Natural killer cell (primary cell): ENCODE measurements at regions not wholly inside any gene's neighbourhood (a gene's known extent, or its start where the extent isn't known, plus 50 kb on each side); places are given as distances from the start of the nearest gene placed in this dataset.
"Not testable (repeated sequence)": the region's sequence is repeated elsewhere in the genome, so short reads cannot be mapped to it uniquely, and the experiment has no call there.

Experiments used
- ATAC-seq, 3 donors: fragments of 150-1000 bp in 2 of 3; fragments of 200-7000 bp in 1 of 3; cut with Tn5 transposase; 1 replicate in 1 of 3; 2 replicates in 2 of 3; pipeline ENCODE4 v1.10.0; 2021; ENCODE audit warnings: mild to moderate bottlenecking in 2 of 3, moderate library complexity in 2 of 3
- DNase-seq, 2 donors: peaks; one replicate each; pipeline versions ENCODE4 v3.0.0 to v3.0.0-alpha.2; 2013 to 2021; ENCODE audit warnings: mixed read lengths in 1 of 2
- H3K27ac ChIP-seq: one replicate; pipeline ENCODE4 v1.5.1; 2013; ENCODE audit warnings: mild to moderate bottlenecking, low read length
- H3K27me3 ChIP-seq: one replicate; pipeline ENCODE4 v1.6.1; 2013; ENCODE audit warnings: low read length; ENCODE audit not compliant: control insufficient read depth, insufficient read depth
- H3K36me3 ChIP-seq: one replicate; pipeline ENCODE4 v1.6.1; 2013; ENCODE audit warnings: low read length; ENCODE audit not compliant: control insufficient read depth, insufficient read depth
- H3K4me1 ChIP-seq: one replicate; pipeline ENCODE4 v1.6.1; 2013; ENCODE audit warnings: low read length; ENCODE audit not compliant: control insufficient read depth, insufficient read depth
- H3K4me3 ChIP-seq: one replicate; pipeline ENCODE4 v1.5.1; 2013; ENCODE audit warnings: low read length
- H3K9me3 ChIP-seq: one replicate; pipeline ENCODE4 v1.6.1; 2013; ENCODE audit warnings: low read length; ENCODE audit not compliant: control insufficient read depth, insufficient read depth
- H3K27ac Mint-ChIP-seq, 2 donors: one replicate each; pipeline ENCODE4 v1.8.0; 2022; ENCODE audit warnings: mild to moderate bottlenecking in 2 of 2, mixed read lengths in 2 of 2, moderate library complexity in 1 of 2
- H3K27me3 Mint-ChIP-seq, 2 donors: one replicate each; pipeline ENCODE4 v1.8.0; 2022; ENCODE audit warnings: low read depth in 2 of 2, mixed read lengths in 2 of 2
- H3K36me3 Mint-ChIP-seq: one replicate; pipeline ENCODE4 v1.8.0; 2022; ENCODE audit warnings: mixed read lengths
- H3K4me1 Mint-ChIP-seq, 2 donors: one replicate each; pipeline ENCODE4 v1.8.0; 2022; ENCODE audit warnings: mixed read lengths in 2 of 2
- H3K4me3 Mint-ChIP-seq: one replicate; pipeline ENCODE4 v1.8.0; 2022; ENCODE audit warnings: mild to moderate bottlenecking, moderate library complexity, mixed read lengths
- H3K9me3 Mint-ChIP-seq, 2 donors: one replicate each; pipeline ENCODE4 v1.8.0; 2022; ENCODE audit warnings: mixed read lengths in 2 of 2
- CTCF ChIP-seq: fragments of 200-600 bp; IDR thresholded peaks from one replicate; pipeline ENCODE4 v1.8.0; 2022; ENCODE audit warnings: antibody characterized with exemption
- WGBS: methylation state at CpG from one replicate; pipeline ENCODE4 v1.1.7; 2013; ENCODE audit warnings: missing lambda C conversion rate; ENCODE audit not compliant: insufficient coverage; 5-methylcytosine and 5-hydroxymethylcytosine counted together
- intact Hi-C: fragments of 100-400 bp; cut with micrococcal nuclease; formaldehyde crosslinking; loops from one replicate; pipeline ENCODE4 v1.14.2; 2022

DNA sequence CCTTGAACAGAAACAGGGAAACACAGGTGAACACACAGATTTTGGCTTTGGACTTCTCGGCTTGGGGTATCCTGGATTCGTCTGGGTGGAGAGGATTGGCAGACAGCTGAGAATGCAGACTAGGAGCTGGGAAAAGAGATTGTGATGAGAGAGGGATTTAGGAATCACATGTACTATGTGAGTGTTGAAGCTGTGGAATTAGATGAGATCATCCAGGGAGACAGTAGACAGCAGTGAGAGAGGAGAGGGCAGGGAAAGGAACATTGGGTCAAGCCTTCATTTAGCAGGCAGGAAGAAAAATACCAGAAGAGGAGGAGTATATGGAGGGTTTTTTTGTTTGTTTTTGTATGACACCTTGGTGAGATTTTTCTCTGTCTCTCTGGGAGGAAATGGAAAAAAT is 262.1 kb upstream of the TBL1XR1 start:
- H3K9me3 Mint-ChIP-seq, result no peaks in the 10 kb centered on the region
- WGBS, result 96% methylated on average over 2 of the region's 2 CpGs
- ATAC-seq (no peak), DNase-seq (no peak)
- no peaks in the 10 kb centered on the region for H3K27me3 ChIP-seq
- no peaks in the 10 kb centered on the region for H3K36me3 ChIP-seq
- no peaks in the 10 kb centered on the region for H3K4me1 Mint-ChIP-seq
- H3K4me3 Mint-ChIP-seq, result no peak overlapping the region
- no peaks in the 10 kb centered on the region for H3K27me3 Mint-ChIP-seq
- no peak overlapping the region for H3K27ac Mint-ChIP-seq
- no peak overlapping the region for H3K27ac ChIP-seq
- H3K4me3 ChIP-seq, result no peak overlapping the region
- peaks cover 9% of the 10 kb centered on the region for H3K9me3 ChIP-seq
- intact Hi-C loops, result no loop called here
- TF ChIP-seq CTCF, result no peak
- H3K4me1 ChIP-seq, result no peaks in the 10 kb centered on the region
- no peaks in the 10 kb centered on the region for H3K36me3 Mint-ChIP-seq

- ATAC-seq (no peak), DNase-seq (no peak)
- WGBS, result 76% methylated on average over 7 of the region's 7 CpGs
- no peak for TF ChIP-seq CTCF
- H3K4me1 Mint-ChIP-seq, result no peaks in the 10 kb centered on the region
- no peaks in the 10 kb centered on the region for H3K27me3 ChIP-seq
- intact Hi-C loops, result no loop called here
- no peaks in the 10 kb centered on the region for H3K9me3 Mint-ChIP-seq
- no peak overlapping the region for H3K4me3 ChIP-seq
- H3K27ac ChIP-seq, result no peak overlapping the region
- H3K36me3 Mint-ChIP-seq, result no peaks in the 10 kb centered on the region
- H3K27ac Mint-ChIP-seq, result no peak overlapping the region
- H3K9me3 ChIP-seq, result peaks cover 9% of the 10 kb centered on the region
- H3K36me3 ChIP-seq, result no peaks in the 10 kb centered on the region
- no peaks in the 10 kb centered on the region for H3K4me1 ChIP-seq
- no peaks in the 10 kb centered on the region for H3K27me3 Mint-ChIP-seq
- no peak overlapping the region for H3K4me3 Mint-ChIP-seq
Measured at GRCh38 chr3:177460047-177460446, 262.8 kb upstream of the TBL1XR1 start.

GRCh38 chr3:177461765-177462164 is 264.5 kb upstream of the TBL1XR1 start:
- Mint-ChIP-seq H3K4me3 (no peak overlapping the region), H3K27ac (no peak overlapping the region), H3K4me1 (no peaks in the 10 kb centered on the region), H3K36me3 (no peaks in the 10 kb centered on the region), H3K9me3 (no peaks in the 10 kb centered on the region), H3K27me3 (no peaks in the 10 kb centered on the region)
- no CpG with 5 or more reads among the region's 3 CpGs for WGBS
- ATAC-seq (no peak), DNase-seq (no peak)
- no peak for TF ChIP-seq CTCF
- H3K4me3 ChIP-seq, result no peak overlapping the region
- H3K27ac ChIP-seq, result no peak overlapping the region
- H3K27me3 ChIP-seq, result no peaks in the 10 kb centered on the region
- no peaks in the 10 kb centered on the region for H3K36me3 ChIP-seq
- no peaks in the 10 kb centered on the region for H3K4me1 ChIP-seq
- intact Hi-C loops, result no loop called here
- peaks cover 9% of the 10 kb centered on the region for H3K9me3 ChIP-seq

GRCh38 chr3:177463341-177463740 is 266.1 kb upstream of the TBL1XR1 start:
- H3K27me3 ChIP-seq, intact Hi-C loops, H3K4me3 ChIP-seq, H3K27me3 Mint-ChIP-seq, H3K4me1 Mint-ChIP-seq, H3K4me3 Mint-ChIP-seq, ATAC-seq, H3K4me1 ChIP-seq, H3K36me3 ChIP-seq, H3K9me3 Mint-ChIP-seq, H3K36me3 Mint-ChIP-seq, H3K9me3 ChIP-seq, H3K27ac Mint-ChIP-seq, DNase-seq, H3K27ac ChIP-seq: not testable (repeated sequence)
- 100% methylated on average over 2 of the region's 2 CpGs for WGBS
